ENCODE measurements at regions not wholly inside any gene's neighbourhood (a gene's known extent, or its start where the extent isn't known, plus 50 kb on each side); places are given as distances from the start of the nearest gene placed in this dataset.

DNA sequence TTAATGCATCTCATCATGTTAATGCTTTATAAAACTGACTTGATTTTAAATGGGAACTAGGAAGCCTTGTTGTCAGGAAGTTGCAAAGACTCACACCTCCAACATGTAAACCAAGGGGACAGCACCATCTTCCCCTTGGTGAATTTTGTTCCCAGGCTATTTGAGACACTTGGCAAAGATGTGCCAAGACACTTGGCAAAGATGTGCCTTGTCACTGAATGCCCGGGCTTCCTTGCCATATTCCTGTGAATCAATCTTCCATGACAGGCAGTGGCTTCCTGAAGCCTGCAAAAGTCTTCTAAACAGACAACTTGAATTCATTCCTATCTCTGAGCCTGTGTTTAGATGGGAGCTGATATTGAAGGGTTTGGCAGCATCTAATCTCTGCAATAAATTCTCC, 465.4 kb upstream of the C16orf82 start:
- Histone ChIP-seq H3K9me3 (ENCODE audit: control insufficient read depth, insufficient read depth, low read length) (peaks cover 7% of the 10 kb centered on the region), H3K27me3 (ENCODE audit: control insufficient read depth, insufficient read depth, low read length) (no peaks in the 10 kb centered on the region), H3K27ac (ENCODE audit: low read depth, low read length) (no peak overlapping the region), H3K4me3 (ENCODE audit: low read depth, low read length) (no peak overlapping the region)
- ChIA-PET POLR2A (no interaction called here), CTCF (no interaction called here)
- no peak for DNase-seq (ENCODE audit: low read depth, low spot score)
- TF ChIP-seq, protein P1, sequence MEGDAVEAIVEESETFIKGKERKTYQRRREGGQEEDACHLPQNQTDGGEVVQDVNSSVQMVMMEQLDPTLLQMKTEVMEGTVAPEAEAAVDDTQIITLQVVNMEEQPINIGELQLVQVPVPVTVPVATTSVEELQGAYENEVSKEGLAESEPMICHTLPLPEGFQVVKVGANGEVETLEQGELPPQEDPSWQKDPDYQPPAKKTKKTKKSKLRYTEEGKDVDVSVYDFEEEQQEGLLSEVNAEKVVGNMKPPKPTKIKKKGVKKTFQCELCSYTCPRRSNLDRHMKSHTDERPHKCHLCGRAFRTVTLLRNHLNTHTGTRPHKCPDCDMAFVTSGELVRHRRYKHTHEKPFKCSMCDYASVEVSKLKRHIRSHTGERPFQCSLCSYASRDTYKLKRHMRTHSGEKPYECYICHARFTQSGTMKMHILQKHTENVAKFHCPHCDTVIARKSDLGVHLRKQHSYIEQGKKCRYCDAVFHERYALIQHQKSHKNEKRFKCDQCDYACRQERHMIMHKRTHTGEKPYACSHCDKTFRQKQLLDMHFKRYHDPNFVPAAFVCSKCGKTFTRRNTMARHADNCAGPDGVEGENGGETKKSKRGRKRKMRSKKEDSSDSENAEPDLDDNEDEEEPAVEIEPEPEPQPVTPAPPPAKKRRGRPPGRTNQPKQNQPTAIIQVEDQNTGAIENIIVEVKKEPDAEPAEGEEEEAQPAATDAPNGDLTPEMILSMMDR (IDR thresholded peaks at IDR 0.05; ENCODE audit: low read depth, low read length), result no peak

DNA sequence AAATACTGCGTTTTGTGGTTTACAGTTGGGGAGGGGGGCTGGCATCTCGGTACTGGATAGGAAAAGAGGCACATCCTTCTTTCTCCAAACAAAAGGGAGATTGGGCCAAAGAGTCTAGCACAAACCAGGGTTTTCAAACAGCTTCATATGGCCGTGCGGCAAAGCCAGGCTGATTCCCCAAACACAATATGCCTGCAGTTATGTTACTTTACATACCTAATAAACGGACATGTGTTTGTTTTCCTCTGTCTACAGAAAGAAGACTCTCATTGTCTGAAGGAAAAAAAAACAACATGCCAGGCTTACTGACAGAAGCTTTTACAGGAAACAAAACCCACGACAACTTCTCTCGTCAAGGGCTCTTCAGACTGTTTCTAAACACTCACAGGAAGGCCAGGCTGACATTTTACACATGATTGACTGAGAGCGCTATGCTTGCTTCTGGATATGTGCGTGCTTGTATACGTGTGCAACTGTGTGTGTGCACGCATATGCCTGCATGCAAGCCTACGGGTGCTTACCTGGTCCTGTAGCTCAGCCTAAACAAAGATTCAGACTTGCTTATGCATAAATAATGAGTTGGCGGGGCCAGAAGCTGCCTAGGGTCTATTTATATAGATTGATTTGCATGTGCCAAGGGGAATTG, 461.0 kb upstream of the C16orf82 start:
- Histone ChIP-seq H3K27me3 (ENCODE audit: control insufficient read depth, insufficient read depth, low read length) (no peaks in the 10 kb centered on the region), H3K4me3 (ENCODE audit: low read depth, low read length) (no peak overlapping the region)
- POLR2A ChIA-PET, result no interaction called here

DNA sequence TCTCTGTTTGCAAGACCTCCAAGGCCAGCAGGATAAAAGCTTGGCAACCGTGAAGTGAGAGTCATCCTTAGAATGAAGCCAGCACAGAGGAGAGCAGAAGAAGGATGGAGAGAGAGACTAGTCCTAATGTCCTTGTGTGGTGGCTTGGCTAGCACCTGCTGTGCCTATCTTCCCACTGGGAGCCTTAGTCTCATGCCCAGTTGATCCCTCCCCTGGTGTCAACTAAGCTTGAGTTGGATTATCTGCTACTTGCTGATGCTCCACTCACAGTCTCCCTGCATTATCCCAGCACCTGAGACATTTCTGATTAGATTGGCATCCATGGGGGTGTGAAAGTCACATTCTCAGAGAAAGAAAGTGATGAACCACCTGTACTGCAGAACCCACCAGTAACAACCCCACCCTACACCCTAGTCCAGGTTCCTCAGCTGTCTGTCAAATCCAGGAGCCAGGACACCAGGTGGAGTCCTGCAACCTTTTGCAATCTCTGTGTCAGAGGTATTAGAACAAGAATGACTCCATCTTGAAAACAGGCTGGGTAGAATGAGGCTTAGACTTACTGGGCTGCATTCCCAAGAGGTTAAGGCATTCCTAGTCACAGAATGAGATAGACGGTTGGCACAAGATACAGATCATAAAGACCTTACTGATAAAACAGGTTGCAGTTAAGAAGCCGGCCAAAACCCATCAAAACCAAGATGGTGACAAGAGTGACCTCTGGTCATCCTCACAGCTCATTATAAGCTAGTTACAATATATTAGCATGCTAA, 460.2 kb upstream of the C16orf82 start:
- TF ChIP-seq, protein P1 (IDR thresholded peaks at IDR 0.05; ENCODE audit: low read depth, low read length), result no peak
- Histone ChIP-seq H3K27me3 (ENCODE audit: control insufficient read depth, insufficient read depth, low read length) (no peaks in the 10 kb centered on the region), H3K4me3 (ENCODE audit: low read depth, low read length) (no peak overlapping the region), H3K27ac (ENCODE audit: low read depth, low read length) (no peak overlapping the region), H3K9me3 (ENCODE audit: control insufficient read depth, insufficient read depth, low read length) (peaks cover 4% of the 10 kb centered on the region)
- POLR2A ChIA-PET, result no interaction called here
- CTCF ChIA-PET, result no interaction called here
- DNase-seq (ENCODE audit: low read depth, low spot score), result no peak

More for the DNA sequence above, 461.0 kb upstream of the C16orf82 start:
- CTCF ChIA-PET, result no interaction called here
- no peak for DNase-seq (ENCODE audit: low read depth, low spot score)
- Histone ChIP-seq H3K27ac (ENCODE audit: low read depth, low read length) (no peak overlapping the region), H3K9me3 (ENCODE audit: control insufficient read depth, insufficient read depth, low read length) (peaks cover 2% of the 10 kb centered on the region)
- TF ChIP-seq, protein P1 (IDR thresholded peaks at IDR 0.05; ENCODE audit: low read depth, low read length), result no peak

DNA sequence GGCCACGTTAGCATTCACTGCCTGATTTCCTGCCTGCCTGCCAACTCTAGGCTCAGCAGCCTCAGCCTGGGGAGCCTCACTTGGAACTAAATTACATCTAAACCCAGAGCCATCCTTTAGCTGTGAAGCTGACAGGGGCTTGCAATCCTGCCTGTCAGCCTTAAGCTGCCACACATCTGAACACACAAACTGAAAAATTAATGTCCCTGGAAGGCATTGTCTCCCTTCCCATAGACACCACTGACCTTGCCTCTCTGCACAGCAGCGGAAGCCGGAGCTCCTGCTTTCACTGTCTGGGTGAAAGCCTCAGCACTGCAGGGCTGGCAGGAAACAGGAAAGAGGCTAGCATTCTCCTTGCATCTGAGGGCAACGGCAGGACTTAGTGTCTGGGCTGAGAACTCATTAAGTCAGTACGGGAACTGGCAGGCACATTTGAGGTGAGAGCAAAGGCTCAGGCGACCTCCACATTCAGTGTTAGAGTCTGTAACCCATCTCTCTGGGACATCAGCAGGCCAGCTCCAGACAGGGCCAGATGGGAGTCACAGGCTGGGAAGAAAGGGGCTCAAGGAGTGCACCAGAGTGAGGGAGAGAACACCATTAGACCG, 452.4 kb upstream of the C16orf82 start:
- Histone ChIP-seq H3K4me3 (ENCODE audit: low read depth, low read length) (no peak overlapping the region), H3K27ac (ENCODE audit: low read depth, low read length) (no peak overlapping the region), H3K27me3 (ENCODE audit: control insufficient read depth, insufficient read depth, low read length) (no peaks in the 10 kb centered on the region), H3K9me3 (ENCODE audit: control insufficient read depth, insufficient read depth, low read length) (peaks cover 20% of the 10 kb centered on the region; the same call in 1 of the 2 replicates)
- POLR2A ChIA-PET, result no interaction called here
- CTCF ChIA-PET, result no interaction called here
- DNase-seq (ENCODE audit: low read depth, low spot score), result no peak
- TF ChIP-seq, protein P1 (IDR thresholded peaks at IDR 0.05; ENCODE audit: low read depth, low read length), result no peak

DNA sequence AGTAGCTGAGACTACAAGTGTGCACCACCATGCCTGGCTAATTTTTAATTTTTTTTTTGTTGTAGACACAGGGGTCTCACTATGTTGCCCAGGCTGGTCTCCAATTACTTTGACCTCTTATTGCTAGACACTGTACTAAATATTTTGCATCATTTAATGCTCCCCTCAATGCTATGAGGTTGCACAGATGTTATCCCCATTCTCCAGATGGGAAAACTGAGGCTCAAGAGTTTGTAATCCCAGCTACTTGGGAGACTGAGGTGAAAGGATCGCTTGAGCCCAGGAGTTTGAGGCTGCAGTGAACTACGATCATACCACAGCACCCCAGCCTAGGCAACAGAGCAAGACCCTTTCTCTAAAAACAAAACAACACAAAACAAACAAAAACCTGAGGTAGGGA, 443.3 kb upstream of the C16orf82 start:
- no peak overlapping the region for H3K4me3 ChIP-seq (ENCODE audit: low read depth, low read length)
- CTCF ChIA-PET, result no interaction called here
- POLR2A ChIA-PET, result no interaction called here
- H3K27me3 ChIP-seq (ENCODE audit: control insufficient read depth, insufficient read depth, low read length), result no peaks in the 10 kb centered on the region
- DNase-seq (ENCODE audit: low read depth, low spot score), result no peak
- TF ChIP-seq, protein P1 (IDR thresholded peaks at IDR 0.05; ENCODE audit: low read depth, low read length), result no peak
- H3K9me3 ChIP-seq (ENCODE audit: control insufficient read depth, insufficient read depth, low read length), result peaks cover 22% of the 10 kb centered on the region
- H3K27ac ChIP-seq (ENCODE audit: low read depth, low read length), result no peak overlapping the region
